ENCODE measurements at regions not wholly inside any gene's neighbourhood (a gene's known extent, or its start where the extent isn't known, plus 50 kb on each side); places are given as distances from the start of the nearest gene placed in this dataset.
"Not testable (repeated sequence)": the region's sequence is repeated elsewhere in the genome, so short reads cannot be mapped to it uniquely, and the experiment has no call there.

GRCh38 chr4:160009656-160010493 is 907.0 kb downstream of the RAPGEF2 start:
- no peak for DNase-seq (ENCODE audit: low spot score)
- ATAC-seq: no peak

GRCh38 chr4:160019936-160020335 is 917.1 kb downstream of the RAPGEF2 start:
- DNase-seq (ENCODE audit: low spot score): no peak
- no peak for ATAC-seq

- no peak for DNase-seq (ENCODE audit: low spot score)
- no peak for ATAC-seq
Measured at GRCh38 chr4:160020804-160021203, 917.9 kb downstream of the RAPGEF2 start.

- ATAC-seq: no peak
- DNase-seq (ENCODE audit: low spot score): no peak
Measured at GRCh38 chr4:160021870-160022269, 919.0 kb downstream of the RAPGEF2 start.

GRCh38 chr4:160026721-160027120 is 923.8 kb downstream of the RAPGEF2 start:
- no peak for DNase-seq (ENCODE audit: low spot score)

GRCh38 chr4:160034501-160034900 is 931.6 kb downstream of the RAPGEF2 start:
- no peak for ATAC-seq
- DNase-seq (ENCODE audit: low spot score): no peak

More at GRCh38 chr4:160026721-160027120, 923.8 kb downstream of the RAPGEF2 start:
- ATAC-seq: no peak

GRCh38 chr4:160038615-160039014 is 935.7 kb downstream of the RAPGEF2 start:
- no peak for ATAC-seq
- DNase-seq (ENCODE audit: low spot score): no peak

GRCh38 chr4:160044693-160045092 is 941.8 kb downstream of the RAPGEF2 start:
- ATAC-seq: no peak
- no peak for DNase-seq (ENCODE audit: low spot score)

- DNase-seq (ENCODE audit: low spot score) (no peak), ATAC-seq (no peak)
Measured at GRCh38 chr4:160082432-160083207, 979.7 kb downstream of the RAPGEF2 start.

- no peak for ATAC-seq
- no peak for DNase-seq (ENCODE audit: low spot score)
Measured at GRCh38 chr4:160091631-160092030, 988.8 kb downstream of the RAPGEF2 start.

- DNase-seq (ENCODE audit: low spot score) (no peak), ATAC-seq (no peak)
Measured at GRCh38 chr4:160100316-160100715, 997.4 kb downstream of the RAPGEF2 start.

- no peak for DNase-seq (ENCODE audit: low spot score)
- no peak for ATAC-seq
Measured at GRCh38 chr4:160110891-160111290, 1008.0 kb downstream of the RAPGEF2 start.

- no peak for DNase-seq (ENCODE audit: low spot score)
- no peak for ATAC-seq
Measured at GRCh38 chr4:160117686-160118085, 1014.8 kb downstream of the RAPGEF2 start.

GRCh38 chr4:160125576-160126287 is 1022.9 kb downstream of the RAPGEF2 start:
- not testable (repeated sequence) for ATAC-seq; DNase-seq (ENCODE audit: low spot score)

GRCh38 chr4:160127211-160127610 is 1024.3 kb downstream of the RAPGEF2 start:
- no peak for DNase-seq (ENCODE audit: low spot score)
- no peak for ATAC-seq

- DNase-seq (ENCODE audit: low spot score) (no peak), ATAC-seq (no peak)
Measured at GRCh38 chr4:160129439-160129838, 1026.6 kb downstream of the RAPGEF2 start.

GRCh38 chr4:160136021-160136420 is 1033.1 kb downstream of the RAPGEF2 start:
- DNase-seq (ENCODE audit: low spot score) (no peak), ATAC-seq (no peak)

- DNase-seq (ENCODE audit: low spot score): no peak
- ATAC-seq: no peak
Measured at GRCh38 chr4:160141206-160141605, 1038.3 kb downstream of the RAPGEF2 start.

- no peak for ATAC-seq
- no peak for DNase-seq (ENCODE audit: low spot score)
Measured at GRCh38 chr4:160142579-160142978, 1039.7 kb downstream of the RAPGEF2 start.

- ATAC-seq (no peak), DNase-seq (ENCODE audit: low spot score) (no peak)
Measured at GRCh38 chr4:160143574-160143973, 1040.7 kb downstream of the RAPGEF2 start.

GRCh38 chr4:160159457-160159856 is 1056.6 kb downstream of the RAPGEF2 start:
- ATAC-seq (no peak), DNase-seq (ENCODE audit: low spot score) (no peak)
